B cell (primary cell): ENCODE measurements at regions not wholly inside any gene's neighbourhood (a gene's known extent, or its start where the extent isn't known, plus 50 kb on each side); places are given as distances from the start of the nearest gene placed in this dataset.

Experiments used
- EZH2 ChIP-seq: IDR thresholded peaks from 2 replicates; pipeline ENCODE4 v1.6.1; 2012; ENCODE audit warnings: borderline replicate concordance, low read depth, mild to moderate bottlenecking, moderate library complexity, low read length; ENCODE audit not compliant: insufficient read depth, poor library complexity, severe bottlenecking
- TF ChIP-seq, protein P1 (sequence below): fragments of 200-600 bp; IDR thresholded peaks from one replicate; pipeline ENCODE4 v1.8.0; 2022; ENCODE audit warnings: antibody characterized with exemption, mild to moderate bottlenecking

GRCh38 chr13:62838929-62839328 lies 1423.3 kb upstream of the PCDH20 start:
- TF ChIP-seq, protein P1, sequence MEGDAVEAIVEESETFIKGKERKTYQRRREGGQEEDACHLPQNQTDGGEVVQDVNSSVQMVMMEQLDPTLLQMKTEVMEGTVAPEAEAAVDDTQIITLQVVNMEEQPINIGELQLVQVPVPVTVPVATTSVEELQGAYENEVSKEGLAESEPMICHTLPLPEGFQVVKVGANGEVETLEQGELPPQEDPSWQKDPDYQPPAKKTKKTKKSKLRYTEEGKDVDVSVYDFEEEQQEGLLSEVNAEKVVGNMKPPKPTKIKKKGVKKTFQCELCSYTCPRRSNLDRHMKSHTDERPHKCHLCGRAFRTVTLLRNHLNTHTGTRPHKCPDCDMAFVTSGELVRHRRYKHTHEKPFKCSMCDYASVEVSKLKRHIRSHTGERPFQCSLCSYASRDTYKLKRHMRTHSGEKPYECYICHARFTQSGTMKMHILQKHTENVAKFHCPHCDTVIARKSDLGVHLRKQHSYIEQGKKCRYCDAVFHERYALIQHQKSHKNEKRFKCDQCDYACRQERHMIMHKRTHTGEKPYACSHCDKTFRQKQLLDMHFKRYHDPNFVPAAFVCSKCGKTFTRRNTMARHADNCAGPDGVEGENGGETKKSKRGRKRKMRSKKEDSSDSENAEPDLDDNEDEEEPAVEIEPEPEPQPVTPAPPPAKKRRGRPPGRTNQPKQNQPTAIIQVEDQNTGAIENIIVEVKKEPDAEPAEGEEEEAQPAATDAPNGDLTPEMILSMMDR = no peak
- no peak for TF ChIP-seq EZH2
